ENCODE measurements at regions not wholly inside any gene's neighbourhood (a gene's known extent, or its start where the extent isn't known, plus 50 kb on each side); places are given as distances from the start of the nearest gene placed in this dataset.
"Not testable (repeated sequence)": the region's sequence is repeated elsewhere in the genome, so short reads cannot be mapped to it uniquely, and the experiment has no call there.

DNA sequence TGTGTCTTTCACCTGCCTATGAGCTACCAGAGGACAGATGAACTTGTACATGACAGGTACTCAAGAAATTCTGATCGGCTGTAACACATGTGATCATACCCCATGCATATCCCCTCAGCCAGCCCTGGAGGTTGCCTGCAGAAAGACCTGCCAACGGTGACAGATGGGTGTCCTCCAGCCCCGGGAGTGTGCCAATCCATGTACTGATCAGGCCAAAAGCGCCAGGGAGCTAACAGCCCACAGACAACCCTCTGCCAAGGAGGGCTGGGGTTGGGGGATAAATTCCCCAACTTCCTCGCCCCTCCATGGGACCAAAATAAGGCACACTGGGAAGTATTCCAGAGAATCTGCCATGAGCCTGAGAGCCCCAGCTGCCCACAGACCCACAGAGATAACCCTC lies 189.4 kb downstream of the CCT6B start:
- no peak for DNase-seq

DNA sequence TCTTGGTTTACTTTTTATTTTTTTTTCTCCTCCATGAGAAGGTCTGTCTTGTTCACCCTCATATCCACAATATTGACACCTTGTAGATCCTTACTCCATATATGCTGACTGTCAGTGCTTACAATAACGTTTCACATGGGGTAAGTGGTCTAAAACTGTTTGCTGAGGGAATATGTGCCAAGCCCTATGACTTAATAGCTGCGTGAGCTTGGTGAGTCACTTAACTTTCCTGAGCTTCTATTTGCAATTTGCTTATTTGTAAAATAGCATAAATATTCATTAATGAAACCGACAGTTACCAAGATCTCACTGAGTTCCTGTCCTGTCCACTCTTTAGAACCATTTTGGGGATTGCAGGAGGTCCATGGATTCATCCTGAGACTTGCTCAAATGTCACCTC lies 190.7 kb downstream of the CCT6B start:
- no peak for DNase-seq

DNA sequence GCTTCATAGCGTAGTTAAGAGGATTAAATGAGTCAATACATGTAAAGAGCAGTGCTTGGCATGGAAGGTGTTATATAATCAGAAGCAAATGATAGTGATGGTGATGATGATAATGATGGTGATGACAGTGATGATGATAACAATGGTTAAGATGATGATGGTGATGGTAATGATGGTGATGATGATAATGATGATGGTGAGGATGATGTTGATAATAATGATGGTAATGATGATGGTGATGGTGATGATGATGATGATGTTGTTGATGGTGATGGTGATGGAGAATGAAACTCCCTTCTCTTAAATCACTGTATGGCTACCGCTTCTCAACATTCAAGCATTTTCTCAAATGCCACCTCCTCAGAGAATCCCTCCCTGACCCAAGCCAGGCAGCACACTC lies 190.5 kb downstream of the TMEM132E start:
- DNase-seq: no peak

DNA sequence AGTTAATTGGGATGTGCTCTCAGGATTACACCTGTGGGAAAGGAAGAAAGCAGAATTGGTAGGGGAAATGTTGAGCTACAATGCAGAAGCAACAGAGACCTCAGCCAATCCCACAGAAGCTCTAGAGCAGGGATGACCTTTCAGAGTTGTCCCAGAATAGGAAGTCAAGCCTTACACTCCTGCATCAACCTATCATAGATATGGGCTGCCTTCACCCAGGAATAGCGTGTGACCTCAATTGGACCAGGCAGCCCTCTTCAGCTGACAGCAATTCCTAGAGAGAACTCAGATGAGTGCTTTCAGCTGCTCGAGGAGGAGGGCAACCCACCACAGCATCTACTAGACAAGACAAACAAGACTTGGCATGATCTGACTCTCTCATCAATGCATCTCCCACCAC lies 189.7 kb downstream of the TMEM132E start:
- DNase-seq: no peak

DNA sequence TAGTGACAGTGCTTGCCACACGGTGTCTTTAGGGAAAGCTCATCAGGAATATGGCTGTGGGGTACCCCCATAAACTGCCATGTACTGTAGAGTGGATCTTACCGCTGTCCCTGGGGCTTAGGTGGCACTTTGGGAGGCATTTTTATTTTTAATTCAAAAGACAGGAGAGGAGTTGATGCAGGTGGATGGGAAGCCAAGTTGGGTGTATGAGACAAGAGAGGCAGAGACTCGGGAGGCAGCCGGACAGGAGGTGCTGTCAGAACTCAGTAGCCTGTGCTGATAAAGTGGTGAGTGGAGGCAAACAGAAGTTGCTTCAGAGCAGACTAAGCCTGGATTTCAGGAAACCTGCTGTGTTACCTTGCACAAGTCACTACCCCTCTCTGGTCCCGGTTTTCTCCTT lies 185.9 kb downstream of the TMEM132E start:
- DNase-seq: no peak

DNA sequence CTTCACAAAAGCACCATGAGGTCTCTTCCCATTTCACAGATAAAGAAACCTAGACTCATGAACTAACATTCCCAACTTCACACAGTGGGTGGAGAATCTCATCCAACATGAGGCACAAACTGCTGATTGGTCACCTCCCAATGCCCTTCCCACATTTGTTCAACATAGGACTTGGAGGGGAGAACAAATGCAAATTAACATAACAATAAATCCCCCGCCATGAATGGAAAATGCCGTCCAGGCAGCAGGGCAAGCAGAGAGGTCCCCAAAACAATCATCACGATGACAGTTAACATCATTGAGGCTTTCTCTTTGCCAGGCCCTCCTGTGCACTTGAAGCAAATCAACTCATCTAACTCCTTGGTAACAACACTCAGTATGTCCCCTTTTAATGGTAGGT lies 185.3 kb downstream of the TMEM132E start:
- no peak for DNase-seq

DNA sequence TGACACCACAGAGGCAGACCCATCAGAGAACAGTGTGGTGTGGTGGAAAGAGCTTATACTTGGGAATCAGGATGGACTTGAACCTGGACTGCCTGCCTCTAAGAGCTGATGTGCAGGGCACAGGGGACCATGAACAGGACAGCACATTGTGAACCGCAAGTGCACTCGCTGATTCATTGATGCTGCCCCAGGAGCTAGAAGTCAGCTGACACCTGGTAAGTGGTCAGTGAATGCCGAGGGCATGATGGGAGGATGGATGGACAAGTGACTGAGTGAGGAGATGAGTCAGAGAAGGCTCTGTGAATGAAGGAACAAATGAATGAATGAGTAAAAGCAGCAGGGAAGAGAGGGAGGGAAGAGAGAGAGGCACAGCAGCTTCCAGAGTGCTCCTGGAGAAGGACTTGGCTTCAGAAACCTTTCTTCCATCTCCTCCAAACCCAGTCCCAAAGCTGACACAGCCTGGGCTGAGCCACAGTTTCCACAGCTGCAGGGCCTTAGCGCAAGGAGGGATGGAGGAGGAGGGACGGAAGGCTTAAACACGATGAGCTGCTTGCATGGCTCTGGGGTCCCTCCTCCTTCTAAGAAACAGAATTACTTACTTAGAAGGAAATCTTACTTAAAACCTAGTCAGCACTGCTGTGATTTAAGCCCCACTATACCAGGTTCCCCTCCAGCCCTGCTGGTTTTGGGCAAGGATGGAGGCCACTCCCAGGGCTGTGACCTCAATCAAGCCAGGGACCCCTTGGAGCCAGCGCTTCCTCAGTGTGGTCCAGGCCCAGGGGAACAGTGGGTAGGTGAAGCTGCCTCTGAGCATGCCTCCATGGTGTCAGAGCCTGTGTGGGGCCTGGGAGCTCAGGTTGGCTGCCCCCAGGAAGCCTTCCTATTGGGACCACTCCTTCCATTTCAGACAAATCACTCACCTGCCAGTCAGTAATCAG lies 184.6 kb downstream of the TMEM132E start:
- DNase-seq: no peak

DNA sequence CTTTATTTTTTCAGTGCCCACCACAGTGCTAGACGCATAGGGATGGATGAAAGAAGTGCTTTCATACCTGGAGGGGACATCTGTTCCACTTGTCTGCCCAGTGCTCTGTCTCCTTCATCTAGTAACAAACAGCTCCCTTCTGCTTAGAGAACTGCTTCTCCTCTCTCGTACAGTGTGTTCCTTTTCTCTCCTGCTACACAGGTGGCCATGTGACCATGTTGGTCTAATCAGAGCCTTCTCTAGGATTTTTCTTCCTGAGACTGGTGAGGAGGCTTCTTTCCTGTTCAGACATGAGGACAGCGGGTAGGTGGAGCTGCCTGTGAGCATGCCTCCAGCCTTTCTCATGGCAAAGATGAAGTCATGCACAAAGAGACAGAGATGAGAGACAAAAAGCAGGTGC lies 182.7 kb downstream of the TMEM132E start:
- no peak for DNase-seq

DNA sequence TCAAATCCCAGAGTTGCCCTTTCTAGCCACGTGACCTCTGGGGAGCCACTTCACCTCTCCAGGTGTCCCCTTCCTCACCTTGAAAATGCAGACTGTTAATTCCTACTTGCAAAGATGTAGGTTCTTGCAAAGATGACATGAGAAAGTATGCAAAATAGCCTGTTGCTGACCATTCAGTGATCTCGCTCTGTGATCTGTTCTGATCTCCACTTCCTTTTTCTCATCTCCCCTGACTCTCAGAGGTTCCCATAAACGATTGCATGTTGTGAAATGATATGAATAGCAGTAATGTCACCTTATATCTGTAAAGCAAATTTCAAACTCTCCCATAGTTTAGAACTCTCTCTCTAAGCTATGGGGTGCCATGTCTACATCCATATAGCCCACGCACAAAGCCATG lies 182.3 kb downstream of the TMEM132E start:
- DNase-seq: no peak

DNA sequence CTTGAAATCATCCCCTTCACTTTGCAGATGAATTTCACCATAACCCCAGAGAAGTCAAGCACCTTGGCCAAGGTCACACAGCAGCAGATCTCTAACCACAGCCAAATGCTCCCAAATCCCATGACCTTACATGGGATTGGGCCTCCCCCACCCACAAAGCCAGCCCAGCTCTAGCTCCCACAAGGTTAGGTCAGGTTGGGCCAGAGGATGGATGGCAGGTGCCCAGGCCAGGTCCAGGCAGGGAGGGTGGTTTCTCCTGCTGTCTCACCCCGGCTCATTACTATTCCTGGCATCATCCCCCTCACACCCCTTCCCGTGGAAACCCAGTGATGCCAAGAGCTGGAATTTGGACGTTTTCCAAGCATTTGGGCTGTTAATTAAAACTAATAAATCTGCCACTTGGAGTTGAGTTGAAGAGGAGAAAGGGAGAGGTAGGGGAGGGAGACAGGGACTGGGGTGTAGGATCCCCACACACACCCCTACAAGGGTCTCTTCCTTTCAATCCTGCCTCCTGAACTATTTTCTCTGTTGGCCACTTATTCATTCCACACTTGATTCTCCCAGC lies 181.6 kb downstream of the TMEM132E start:
- no peak for DNase-seq

DNA sequence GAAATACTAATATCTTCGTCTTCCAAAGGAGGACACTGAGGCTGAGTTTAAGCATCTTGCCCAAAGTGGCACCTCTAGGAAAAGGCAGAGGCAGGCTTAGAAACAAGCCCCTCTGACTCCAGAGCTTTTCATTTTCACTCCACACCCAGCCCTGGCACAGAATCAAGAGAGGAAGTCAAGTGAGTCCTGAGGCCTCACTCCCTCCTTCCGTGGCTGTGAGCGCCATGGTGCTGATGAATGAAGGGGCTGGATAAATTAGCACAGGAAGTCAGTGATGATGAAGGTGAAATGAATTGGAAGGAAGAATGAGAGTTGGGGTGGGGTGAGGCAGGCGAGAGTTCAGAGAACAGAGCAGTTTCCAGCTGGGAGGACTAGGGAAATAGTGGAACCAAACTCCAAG lies 179.3 kb downstream of the TMEM132E start:
- DNase-seq: no peak

DNA sequence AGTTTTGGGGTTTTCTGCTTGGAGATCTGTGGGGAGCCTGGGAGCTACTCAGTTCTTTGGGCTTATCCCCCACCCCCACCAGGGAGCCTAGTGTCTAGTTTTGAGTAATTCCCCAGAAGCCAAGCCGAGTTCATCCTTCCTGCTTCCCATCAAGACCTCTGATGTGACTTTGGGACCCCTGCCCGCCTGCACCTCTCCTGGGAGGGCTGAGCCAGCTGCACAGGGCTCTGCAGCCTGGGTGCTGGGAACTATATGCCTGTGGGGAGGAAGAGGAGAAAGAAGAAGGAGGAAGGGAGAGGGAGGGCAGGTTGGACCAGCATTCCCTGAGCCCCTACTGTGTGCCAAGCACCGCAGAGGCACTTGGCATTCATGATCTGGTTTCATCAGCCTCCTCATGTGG lies 178.9 kb downstream of the TMEM132E start:
- no peak for DNase-seq

DNA sequence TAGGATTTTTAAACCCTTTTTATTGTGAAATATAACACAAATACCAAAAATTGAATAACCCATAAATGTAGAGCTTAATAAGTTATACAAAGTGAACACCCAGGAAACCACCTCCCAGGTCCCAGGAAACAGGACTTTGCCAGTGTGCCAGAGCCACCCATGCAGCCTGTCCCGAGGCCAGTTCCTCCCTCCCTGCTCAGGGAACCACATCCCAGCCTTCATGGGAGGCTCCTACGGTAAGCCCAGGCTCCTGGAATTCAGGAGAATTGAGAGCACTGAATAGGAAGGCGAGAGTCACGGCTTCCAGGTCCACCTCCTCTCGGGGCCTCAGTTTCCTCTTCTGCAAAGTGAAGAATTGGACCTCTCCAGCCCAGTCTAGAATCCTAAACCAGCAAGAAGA lies 178.2 kb downstream of the TMEM132E start:
- no peak for DNase-seq

DNA sequence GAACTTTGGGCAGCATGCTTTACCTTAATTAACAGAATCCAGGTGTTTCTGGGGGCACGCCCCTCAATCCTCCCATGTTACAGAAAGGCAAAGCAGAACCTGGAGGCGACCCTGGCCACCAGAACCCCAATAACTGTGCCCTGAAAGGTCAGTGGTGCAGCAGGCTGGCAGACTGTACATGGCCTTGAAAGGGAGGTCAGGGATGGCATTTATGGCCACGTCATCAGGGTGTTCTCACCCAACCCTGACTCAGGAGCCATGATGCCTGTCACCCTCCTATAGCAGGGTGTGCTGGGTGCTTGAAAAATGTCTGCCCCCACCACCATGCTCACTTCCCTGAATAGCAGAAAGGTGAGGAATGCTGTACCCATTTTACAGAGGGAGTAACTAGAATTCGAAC lies 177.7 kb downstream of the TMEM132E start:
- no peak for DNase-seq

DNA sequence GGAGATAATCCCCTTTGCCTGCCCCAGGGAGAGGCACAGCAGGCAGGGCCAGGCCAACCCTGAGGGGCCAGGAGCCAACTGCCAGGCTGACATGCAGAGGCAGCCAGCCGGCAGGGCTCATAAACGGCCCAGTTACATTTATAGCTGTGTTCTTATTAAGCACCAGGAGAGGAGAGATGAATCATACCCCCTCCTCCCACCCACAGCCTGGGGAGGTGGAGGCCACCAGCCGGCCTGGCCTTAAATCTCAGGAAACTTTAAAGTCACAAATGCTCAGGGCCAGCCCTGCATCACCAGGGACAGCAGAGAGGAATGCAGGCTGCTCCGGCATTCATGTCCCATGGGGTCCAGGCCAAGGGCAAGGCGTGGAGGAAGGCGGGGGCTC lies 177.2 kb downstream of the TMEM132E start:
- DNase-seq: peak; percentile 2

DNA sequence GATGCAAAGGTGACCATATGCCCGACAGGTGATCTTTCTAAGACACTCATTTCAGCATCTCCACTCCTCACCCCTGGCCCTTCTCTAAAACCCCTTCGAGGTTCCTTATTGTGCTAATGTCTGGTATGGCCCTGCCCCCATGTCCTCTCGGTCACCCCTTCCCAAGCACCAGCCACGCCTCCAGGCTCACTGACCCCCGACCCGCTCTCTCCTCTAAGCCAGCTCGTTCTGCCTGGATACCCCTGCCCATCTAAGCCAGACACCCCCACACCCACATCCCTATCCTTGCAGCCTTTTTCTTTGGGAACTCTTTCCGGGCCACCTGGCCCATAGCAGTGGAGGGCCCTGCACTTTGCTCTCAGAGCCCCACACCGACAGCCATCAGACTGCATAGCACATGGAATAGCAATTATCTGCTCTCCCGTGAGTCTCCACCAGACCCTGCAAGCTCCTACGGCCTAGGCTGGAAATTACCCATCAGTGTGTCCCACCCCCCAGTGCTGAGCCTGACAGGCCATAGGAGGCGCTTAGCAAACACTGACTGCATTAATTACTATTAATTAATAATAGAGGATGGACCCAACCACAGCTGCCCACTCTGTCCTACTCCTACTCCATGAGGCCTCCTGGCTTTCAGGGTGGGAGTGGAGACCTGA lies 176.7 kb downstream of the TMEM132E start:
- DNase-seq: no peak

DNA sequence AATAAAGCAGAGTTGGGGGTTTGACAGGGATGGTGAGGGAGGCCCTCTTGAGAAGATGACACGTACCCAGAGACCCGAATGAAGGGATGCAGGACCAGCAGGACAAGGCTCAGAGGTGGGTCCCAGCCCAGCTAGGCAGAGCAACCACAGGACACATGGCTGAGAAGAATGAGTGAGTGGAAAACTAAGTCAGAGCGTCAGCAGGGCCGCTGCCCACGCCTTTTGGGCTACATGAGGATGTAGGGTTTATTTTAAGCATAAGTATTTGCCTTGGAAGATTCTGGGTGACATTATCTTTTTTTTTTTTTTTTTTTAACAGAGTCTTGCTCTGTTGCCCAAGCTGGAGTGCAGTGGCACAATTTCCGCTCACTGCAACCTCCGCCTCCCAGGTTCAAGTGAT lies 176.0 kb downstream of the TMEM132E start:
- no peak for DNase-seq

DNA sequence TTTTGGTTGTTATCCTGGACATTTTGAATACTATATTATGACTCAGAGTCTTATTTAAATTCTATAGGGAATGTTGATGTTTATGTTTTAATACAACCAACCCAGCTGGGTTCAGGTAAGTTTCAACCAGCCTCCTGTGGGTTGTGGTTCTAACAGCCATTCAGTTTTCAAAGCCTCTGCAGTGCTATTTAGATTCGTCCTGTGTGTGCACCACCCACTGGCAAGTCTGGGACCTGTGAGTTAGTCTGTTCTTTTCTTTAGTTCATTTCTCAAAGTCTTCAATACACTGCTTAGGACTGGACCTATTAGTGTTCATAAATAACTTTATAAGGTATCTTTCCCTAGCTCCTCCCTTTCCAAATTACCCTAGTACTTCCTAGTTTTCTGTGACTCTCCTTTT lies 170.6 kb downstream of the TMEM132E start:
- no peak for DNase-seq

DNA sequence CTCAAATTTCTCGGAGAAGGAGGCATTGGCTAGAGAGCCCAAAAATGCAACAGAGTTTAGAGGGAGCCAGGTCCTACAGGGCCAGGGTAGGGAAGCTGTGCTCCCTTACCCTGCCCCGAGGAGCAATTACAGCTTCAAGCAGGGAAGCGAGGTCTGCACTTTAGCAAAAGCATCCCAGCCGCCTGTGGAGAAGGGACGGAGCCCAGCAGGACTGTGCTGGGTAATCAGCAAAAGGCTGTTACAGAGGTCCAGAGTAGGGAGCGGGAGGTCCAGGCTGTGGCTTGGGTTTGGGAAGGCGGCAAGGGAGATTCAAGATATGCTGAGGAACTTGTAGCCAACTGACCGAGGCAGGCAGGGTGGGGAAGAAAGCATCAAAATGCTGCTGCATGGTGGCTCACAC lies 162.6 kb downstream of the TMEM132E start:
- DNase-seq: no peak

DNA sequence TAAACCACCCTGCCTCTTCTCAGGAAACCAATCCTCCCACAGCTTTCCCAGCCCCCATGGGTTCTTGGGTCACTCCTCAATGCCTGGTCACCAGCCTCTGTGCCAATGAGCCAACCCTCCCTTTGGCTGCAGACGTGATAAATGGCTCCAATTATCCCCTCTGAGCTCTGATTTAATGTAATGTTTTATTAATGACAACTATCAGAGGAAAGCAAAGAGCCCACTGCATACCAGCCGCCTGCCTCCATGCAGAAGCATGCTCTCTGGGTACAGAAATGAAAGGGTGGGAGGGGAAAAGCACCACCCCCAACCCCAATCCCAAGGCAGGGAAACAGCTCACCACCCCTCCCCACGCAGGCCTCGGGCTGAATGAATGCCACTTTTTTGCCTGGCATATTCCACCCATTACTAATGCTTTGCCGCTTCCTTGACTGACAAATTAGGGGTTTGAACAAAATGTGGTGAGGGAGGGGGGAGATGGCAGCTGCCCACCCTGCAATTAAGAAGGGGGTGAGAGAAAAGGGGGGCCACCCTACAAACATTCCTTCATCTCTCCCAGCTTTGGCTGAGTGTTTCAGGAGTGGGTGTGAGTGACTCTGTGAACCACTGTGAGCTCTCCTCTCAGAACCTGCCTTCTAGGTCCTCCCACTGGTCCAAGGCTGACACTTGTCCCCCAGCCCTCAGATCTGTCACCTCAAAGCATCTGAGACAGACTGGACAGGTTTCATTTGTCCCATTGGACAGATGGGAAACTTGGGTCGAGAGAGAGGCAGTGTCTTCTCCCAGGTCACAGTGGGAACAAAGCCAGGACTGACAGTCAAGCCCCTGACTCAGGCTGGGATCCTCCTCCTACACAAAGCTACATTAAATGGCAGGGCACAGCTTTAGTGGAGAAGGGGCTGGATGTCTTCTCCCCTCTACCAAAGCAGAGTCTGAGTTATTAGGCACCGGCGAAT lies 161.5 kb downstream of the TMEM132E start:
- no peak for DNase-seq

DNA sequence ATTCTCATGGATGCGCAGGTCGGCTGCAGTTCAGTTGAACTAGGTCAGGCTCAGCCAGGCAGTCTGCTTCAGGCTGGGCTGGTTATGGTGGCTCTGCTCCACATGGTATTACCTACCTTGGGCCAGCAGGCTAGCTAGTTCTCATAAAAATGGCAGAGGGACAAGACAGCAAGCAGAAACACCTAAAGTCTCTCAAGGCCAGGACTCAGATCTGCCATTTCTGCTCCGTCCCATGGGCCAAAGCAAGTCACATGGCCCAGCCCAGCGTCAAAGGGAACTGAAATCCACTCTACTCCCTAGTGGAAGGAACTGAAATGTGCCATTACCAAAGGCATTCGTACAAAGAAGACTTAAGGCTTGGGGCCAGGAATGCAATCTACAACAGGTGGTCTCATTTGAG lies 160.0 kb downstream of the TMEM132E start:
- DNase-seq: no peak

DNA sequence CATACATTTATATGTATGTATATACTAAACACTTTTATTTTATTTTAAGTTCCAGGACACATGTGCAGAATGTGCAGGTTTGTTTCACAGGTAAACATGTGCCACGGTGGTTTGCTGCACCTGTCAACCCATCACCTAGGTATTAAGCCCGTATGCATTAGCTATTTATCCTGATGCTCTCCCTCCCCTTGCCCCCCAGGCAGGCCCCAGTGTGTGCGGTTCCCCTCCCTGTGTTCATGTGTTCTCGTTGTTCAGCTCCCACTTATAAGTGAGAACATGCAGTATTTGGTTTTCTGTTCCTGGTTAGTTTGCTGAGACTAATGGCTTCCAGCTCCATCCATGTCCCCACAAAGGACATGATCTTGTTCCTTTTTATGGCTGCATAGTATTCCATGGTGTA lies 158.3 kb downstream of the TMEM132E start:
- not testable (repeated sequence) for DNase-seq

DNA sequence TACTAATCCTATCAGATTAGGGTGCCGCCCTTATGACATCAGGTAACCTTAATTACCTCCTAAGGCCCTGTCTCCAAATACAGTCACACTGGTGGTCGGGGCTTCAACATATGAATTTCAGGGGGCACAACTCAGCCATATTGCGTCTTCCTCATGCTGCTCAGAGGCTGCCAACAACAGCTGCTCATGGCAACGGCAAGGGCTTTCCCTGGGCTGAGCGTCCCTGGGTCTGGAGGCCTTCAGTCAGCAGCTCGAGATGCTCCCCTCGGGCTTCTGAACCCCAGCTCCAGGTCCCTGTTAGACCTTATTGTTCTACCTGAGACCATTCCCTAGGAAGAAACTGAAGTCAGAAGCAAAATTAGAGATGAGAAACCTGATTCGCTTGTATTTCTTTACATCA lies 157.2 kb downstream of the TMEM132E start:
- DNase-seq: no peak
